Neural progenitor cell (in vitro differentiated cells): ENCODE measurements at regions not wholly inside any gene's neighbourhood (a gene's known extent, or its start where the extent isn't known, plus 50 kb on each side); places are given as distances from the start of the nearest gene placed in this dataset.

Experiments
- EZH2 ChIP-seq: fragments of 200-600 bp; sonication (generic); IDR thresholded peaks from 2 replicates; pipeline ENCODE4 v1.6.1; 2017; ENCODE audit warnings: antibody characterized with exemption, mild to moderate bottlenecking, moderate library complexity
- TF ChIP-seq, protein P1 (sequence below): fragments of 200-600 bp; sonication (generic); IDR thresholded peaks from 2 replicates; pipeline ENCODE4 v1.5.1; 2017; ENCODE audit warnings: antibody characterized with exemption, mild to moderate bottlenecking

DNA sequence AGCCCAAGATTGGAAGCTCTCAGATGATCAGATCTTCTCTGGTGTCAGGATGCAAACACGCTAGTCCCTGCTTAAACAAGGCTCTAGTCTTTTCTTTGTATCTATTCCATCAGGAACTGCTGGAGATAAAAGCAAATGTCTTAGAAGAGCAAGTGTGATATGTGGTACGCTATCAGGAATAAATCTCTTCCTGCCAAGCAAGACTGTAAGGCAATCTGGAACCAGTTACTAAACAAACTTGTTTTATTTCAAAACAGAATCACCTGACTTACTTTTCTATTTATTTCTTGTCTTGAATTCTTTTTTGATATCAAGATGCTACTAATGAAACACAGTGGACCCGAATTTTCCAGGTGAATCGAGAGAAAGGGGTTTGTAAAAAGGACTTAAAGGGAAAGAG lies 139.9 kb upstream of the ZNF644 start:
- no peak for TF ChIP-seq EZH2
- TF ChIP-seq, protein P1, sequence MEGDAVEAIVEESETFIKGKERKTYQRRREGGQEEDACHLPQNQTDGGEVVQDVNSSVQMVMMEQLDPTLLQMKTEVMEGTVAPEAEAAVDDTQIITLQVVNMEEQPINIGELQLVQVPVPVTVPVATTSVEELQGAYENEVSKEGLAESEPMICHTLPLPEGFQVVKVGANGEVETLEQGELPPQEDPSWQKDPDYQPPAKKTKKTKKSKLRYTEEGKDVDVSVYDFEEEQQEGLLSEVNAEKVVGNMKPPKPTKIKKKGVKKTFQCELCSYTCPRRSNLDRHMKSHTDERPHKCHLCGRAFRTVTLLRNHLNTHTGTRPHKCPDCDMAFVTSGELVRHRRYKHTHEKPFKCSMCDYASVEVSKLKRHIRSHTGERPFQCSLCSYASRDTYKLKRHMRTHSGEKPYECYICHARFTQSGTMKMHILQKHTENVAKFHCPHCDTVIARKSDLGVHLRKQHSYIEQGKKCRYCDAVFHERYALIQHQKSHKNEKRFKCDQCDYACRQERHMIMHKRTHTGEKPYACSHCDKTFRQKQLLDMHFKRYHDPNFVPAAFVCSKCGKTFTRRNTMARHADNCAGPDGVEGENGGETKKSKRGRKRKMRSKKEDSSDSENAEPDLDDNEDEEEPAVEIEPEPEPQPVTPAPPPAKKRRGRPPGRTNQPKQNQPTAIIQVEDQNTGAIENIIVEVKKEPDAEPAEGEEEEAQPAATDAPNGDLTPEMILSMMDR: no peak
